ENCODE measurements at regions not wholly inside any gene's neighbourhood (a gene's known extent, or its start where the extent isn't known, plus 50 kb on each side); places are given as distances from the start of the nearest gene placed in this dataset.

DNA sequence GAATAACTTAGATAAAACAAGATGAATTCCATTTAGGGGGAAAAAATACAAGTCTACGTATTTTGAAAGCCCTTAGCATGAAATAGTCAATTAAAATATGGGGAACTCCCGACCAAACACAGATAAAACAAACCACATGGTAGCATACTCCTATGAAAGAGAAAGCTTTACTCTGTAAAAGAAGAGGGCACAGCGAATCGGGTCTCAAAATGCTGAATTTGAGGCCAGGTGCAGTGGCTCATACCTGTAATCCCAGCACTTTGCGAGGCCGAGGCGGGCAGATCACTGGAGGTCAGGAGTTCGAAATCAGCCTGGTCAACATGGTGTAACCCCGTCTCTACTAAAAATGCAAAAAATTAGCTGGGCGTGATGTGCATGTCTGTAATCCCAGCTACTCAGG is 116.9 kb upstream of the TIAM1 start:
- no peak overlapping the region for H3K4me2 ChIP-seq
- H3K27ac ChIP-seq: no peak overlapping the region
- peaks cover 0 to 7% (median 2%) of the 10 kb centered on the region in 10 experiments; a peak in 2 of 20 replicates for H3K4me1 ChIP-seq
- no peak for TF ChIP-seq Cebpa-rat (IDR thresholded peaks at IDR 0.05)
- no peak overlapping the region for H3K9ac ChIP-seq
- no peaks in the 10 kb centered on the region for H4K20me1 ChIP-seq
- H3K4me3 ChIP-seq: no peak overlapping the region
- no peaks in the 10 kb centered on the region for H3K27me3 ChIP-seq
- H3K36me3 ChIP-seq: peaks cover 0 to 41% (median 12%) of the 10 kb centered on the region in 11 experiments; a peak in 10 of 22 replicates
- H3K9me3 ChIP-seq (replicated peaks in 1 of 11): peaks cover 0 to 6% (median 0%) of the 10 kb centered on the region in 11 experiments; a peak in 1 of 22 replicates

DNA sequence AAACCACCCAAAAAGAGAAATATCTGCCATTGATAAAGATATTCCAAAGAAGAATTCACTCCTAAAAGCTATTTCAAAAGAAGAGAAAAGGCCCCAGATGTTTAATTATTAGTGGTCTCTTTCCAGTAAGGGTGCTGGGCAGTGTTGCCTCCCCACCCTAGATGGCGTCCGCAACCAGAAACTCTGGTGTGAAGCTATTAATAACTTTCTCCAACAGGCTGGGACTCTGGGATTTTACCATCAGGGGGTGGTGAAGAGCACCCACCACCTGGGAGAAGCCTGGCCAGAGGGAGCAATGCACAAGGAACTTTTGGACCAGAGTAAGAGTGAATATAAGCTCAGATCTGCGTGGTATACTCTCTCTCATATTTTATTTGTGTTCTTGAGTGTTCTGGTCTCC is 115.4 kb upstream of the TIAM1 start:
- Histone ChIP-seq H3K4me2 (no peak overlapping the region), H3K9ac (no peak overlapping the region), H3K4me1 (peaks cover 0 to 7% (median 2%) of the 10 kb centered on the region in 10 experiments; a peak in 2 of 20 replicates), H3K4me3 (no peak overlapping the region), H3K36me3 (peaks cover 0 to 41% (median 13%) of the 10 kb centered on the region in 11 experiments; a peak in 10 of 22 replicates), H3K9me3 (replicated peaks in 1 of 11) (peaks cover 0 to 6% (median 0%) of the 10 kb centered on the region in 11 experiments; a peak in 1 of 22 replicates), H3K27me3 (no peaks in the 10 kb centered on the region), H3K27ac (no peak overlapping the region), H4K20me1 (no peaks in the 10 kb centered on the region)
- TF ChIP-seq Cebpa-rat (IDR thresholded peaks at IDR 0.05): no peak

DNA sequence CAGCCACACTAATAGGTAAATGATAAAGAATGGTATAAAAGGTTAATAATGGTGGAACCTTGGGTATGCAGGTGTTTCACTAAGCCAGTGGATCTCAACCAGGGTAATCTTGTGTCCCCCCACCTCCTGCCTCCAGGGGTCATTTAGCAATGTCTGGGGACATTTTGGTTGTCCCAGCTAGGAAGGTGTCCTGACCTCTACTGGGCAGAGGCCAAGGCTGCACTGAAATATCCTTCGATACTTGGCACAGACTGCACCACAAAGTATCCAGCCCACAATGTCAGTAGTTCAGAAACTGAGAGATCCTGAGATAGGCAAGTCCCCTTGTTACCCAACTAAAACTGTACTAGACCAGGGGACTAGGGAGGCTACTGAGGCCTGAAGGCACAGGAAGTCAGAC is 113.6 kb upstream of the TIAM1 start:
- Histone ChIP-seq H3K36me3 (peaks cover 0 to 37% (median 3%) of the 10 kb centered on the region in 11 experiments; a peak in 7 of 22 replicates), H3K4me1 (peaks cover 0 to 7% (median 2%) of the 10 kb centered on the region in 10 experiments; a peak in 2 of 20 replicates), H3K9ac (no peak overlapping the region), H3K27me3 (no peaks in the 10 kb centered on the region), H3K27ac (no peak overlapping the region), H3K4me2 (no peak overlapping the region), H4K20me1 (no peaks in the 10 kb centered on the region), H3K4me3 (no peak overlapping the region), H3K9me3 (replicated peaks in 1 of 11) (peaks cover 0 to 9% (median 0%) of the 10 kb centered on the region in 11 experiments; a peak in 4 of 22 replicates)
- no peak for TF ChIP-seq Cebpa-rat (IDR thresholded peaks at IDR 0.05)

DNA sequence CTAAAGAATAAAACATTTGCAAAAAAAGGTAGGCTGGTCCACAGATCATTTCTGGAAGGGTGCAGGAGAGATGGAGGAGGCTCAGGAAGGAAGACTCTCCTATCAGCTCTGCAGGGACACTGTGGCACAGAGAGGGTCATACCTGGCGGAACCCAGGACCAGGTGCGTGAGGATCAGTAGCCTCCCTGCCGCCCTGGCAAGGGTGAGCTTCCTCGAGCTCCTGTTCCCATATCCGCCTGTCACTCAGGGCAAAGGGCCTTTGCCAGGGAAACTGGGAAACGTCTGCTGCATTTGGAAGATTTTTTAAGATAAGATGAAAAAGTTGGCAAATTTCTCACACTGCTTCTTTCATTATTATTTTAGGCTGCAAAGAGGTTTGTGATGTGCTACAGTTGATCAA is 112.1 kb upstream of the TIAM1 start:
- no peaks in the 10 kb centered on the region for H3K27me3 ChIP-seq
- no peak overlapping the region for H3K4me2 ChIP-seq
- H3K9ac ChIP-seq: no peak overlapping the region
- TF ChIP-seq Cebpa-rat (IDR thresholded peaks at IDR 0.05): no peak
- no peaks in the 10 kb centered on the region for H4K20me1 ChIP-seq
- peaks cover 0 to 31% (median 7%) of the 10 kb centered on the region in 11 experiments; a peak in 8 of 22 replicates for H3K36me3 ChIP-seq
- H3K4me1 ChIP-seq: peaks cover 0 to 12% (median 5%) of the 10 kb centered on the region in 10 experiments; a peak in 5 of 20 replicates
- no peak overlapping the region for H3K4me3 ChIP-seq
- no peak overlapping the region for H3K27ac ChIP-seq
- H3K9me3 ChIP-seq (replicated peaks in 1 of 11): peaks cover 0 to 9% (median 0%) of the 10 kb centered on the region in 11 experiments; a peak in 4 of 22 replicates

DNA sequence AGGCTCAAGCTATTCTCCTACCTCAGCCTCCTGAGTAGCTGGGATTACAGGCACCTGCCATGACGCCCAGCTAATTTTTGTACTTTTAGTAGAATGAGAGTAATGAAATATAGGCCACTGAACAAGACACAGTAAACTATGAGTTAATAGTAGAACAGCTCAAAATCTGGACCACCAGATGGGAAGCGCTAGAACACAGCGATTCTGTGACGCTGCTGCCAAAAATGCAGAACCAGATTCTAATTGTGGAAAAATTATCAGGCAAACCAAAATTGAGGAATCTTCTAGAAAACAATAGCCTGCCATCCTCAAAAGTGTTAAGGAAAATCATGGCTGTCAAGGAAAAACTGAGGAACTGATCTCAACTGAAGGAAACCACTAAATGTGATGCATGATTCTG is 111.4 kb upstream of the TIAM1 start:
- Histone ChIP-seq H3K36me3 (peaks cover 0 to 28% (median 7%) of the 10 kb centered on the region in 11 experiments; a peak in 8 of 22 replicates), H3K27me3 (no peaks in the 10 kb centered on the region), H3K9ac (no peak overlapping the region), H4K20me1 (no peaks in the 10 kb centered on the region), H3K27ac (no peak overlapping the region), H3K4me1 (peaks cover under 1 to 18% (median 9%) of the 10 kb centered on the region in 10 experiments; a peak in 17 of 20 replicates), H3K4me2 (no peak overlapping the region), H3K4me3 (no peak overlapping the region), H3K9me3 (replicated peaks in 1 of 11) (peaks cover 0 to 9% (median 0%) of the 10 kb centered on the region in 11 experiments; a peak in 4 of 22 replicates)
- no peak for TF ChIP-seq Cebpa-rat (IDR thresholded peaks at IDR 0.05)

DNA sequence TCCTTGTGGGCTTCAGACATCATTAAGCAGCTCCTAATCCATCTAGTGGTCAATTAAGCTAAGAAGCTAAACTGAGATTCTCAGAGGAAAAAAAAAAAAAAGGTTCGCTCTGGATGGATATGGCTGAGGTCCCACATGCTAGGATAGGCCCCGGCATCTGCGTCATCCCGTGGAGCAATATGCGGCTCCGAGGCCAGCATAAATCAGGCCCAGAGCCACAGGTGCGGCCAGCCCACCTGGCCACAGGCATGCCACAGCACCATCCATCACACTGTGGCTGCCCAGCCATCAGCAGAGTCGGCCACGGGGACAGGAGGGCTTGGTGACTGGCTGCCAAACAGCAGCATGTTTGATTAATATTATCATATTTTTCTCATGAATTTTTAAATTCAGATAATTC is 106.9 kb upstream of the TIAM1 start:
- H3K9ac ChIP-seq: no peak overlapping the region
- H4K20me1 ChIP-seq: peaks cover 0 to 5% (median 0%) of the 10 kb centered on the region in 11 experiments; a peak in 1 of 22 replicates
- TF ChIP-seq Cebpa-rat (IDR thresholded peaks at IDR 0.05): no peak
- H3K27ac ChIP-seq: no peak overlapping the region
- peaks cover 20 to 64% (median 36%) of the 10 kb centered on the region in 10 experiments for H3K4me1 ChIP-seq
- no peak overlapping the region for H3K4me3 ChIP-seq
- H3K36me3 ChIP-seq: peaks cover 0 to 26% (median 5%) of the 10 kb centered on the region in 11 experiments; a peak in 8 of 22 replicates
- H3K4me2 ChIP-seq: peak overlapping the region in 5 of 11 experiments; percentile 24 to 49 (median 40); a peak in 7 of 22 replicates
- peaks cover 0 to 9% (median 0%) of the 10 kb centered on the region in 11 experiments; a peak in 4 of 22 replicates for H3K9me3 ChIP-seq (replicated peaks in 1 of 11)
- no peaks in the 10 kb centered on the region for H3K27me3 ChIP-seq

DNA sequence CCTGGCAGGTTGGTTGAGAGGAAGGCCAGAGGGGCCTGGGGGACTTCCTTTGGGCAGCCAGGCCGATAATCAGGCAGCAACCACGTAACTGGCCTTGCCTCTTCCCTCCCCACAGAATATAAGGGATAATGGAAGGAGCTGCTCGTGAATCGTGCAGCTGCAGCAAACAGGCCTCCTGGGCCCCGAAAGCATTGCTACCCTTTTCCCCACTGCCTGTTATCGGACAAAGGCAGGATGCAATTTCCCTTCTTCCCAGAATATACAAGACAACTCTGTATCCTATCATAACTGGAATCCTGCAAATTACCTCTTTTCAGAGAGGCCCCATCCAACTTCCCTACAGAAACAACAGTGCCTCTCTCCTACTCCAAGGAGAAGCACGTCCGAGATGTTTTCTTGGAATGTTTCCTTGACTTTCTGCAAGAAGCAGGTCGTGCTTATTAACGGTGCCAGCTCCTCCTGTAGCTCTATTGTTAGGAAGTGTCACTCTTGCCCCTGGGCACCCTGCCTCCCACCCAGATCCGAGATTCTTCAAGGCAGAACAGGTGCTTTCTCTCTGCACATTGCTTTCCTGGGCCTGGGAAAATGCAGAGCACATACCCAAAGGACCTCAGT is 106.0 kb upstream of the TIAM1 start:
- no peak overlapping the region for H3K27ac ChIP-seq
- peaks cover 0 to 5% (median 0%) of the 10 kb centered on the region in 11 experiments; a peak in 1 of 22 replicates for H4K20me1 ChIP-seq
- H3K27me3 ChIP-seq: no peaks in the 10 kb centered on the region
- H3K9ac ChIP-seq: no peak overlapping the region
- no peak overlapping the region for H3K4me3 ChIP-seq
- peaks cover 0 to 9% (median 0%) of the 10 kb centered on the region in 11 experiments; a peak in 4 of 22 replicates for H3K9me3 ChIP-seq (replicated peaks in 1 of 11)
- peaks cover 28 to 73% (median 46%) of the 10 kb centered on the region in 10 experiments for H3K4me1 ChIP-seq
- peaks cover 0 to 26% (median 3%) of the 10 kb centered on the region in 11 experiments; a peak in 8 of 22 replicates for H3K36me3 ChIP-seq
- no peak for TF ChIP-seq Cebpa-rat (IDR thresholded peaks at IDR 0.05)
- H3K4me2 ChIP-seq: peak overlapping the region in 7 of 11 experiments; percentile 9 to 49 (median 32); a peak in 11 of 22 replicates

DNA sequence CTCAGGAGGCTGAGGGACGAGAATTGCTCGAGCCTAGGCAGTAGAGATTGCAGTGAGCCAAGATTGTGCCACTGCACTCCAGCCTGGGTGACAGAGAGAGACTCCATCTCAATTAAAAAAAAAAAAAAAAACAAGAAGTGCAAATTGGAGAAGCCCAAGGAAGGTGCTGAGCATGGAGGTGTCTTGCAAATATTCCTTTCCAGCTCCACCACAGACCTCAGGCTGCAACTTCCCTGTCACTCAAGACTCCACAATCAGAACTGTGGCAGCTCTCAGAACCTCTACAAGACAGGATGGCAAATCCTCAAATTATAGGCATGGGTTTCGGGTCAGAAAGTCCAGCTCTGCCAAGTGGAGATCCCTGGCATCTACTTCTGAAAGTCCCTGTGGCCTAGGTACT is 104.4 kb upstream of the TIAM1 start:
- no peak for TF ChIP-seq Cebpa-rat (IDR thresholded peaks at IDR 0.05)
- Histone ChIP-seq H3K4me3 (no peak overlapping the region), H3K27ac (no peak overlapping the region), H3K4me2 (peak overlapping the region in 4 of 11 experiments; percentile 68 to 82 (median 74); a peak in 7 of 22 replicates), H3K27me3 (no peaks in the 10 kb centered on the region), H3K9ac (no peak overlapping the region), H3K36me3 (peaks cover 0 to 14% (median 0%) of the 10 kb centered on the region in 11 experiments; a peak in 7 of 22 replicates), H3K9me3 (replicated peaks in 1 of 11) (peaks cover 0 to 6% (median 0%) of the 10 kb centered on the region in 11 experiments; a peak in 4 of 22 replicates), H3K4me1 (peaks cover 40 to 89% (median 58%) of the 10 kb centered on the region in 10 experiments), H4K20me1 (peaks cover 0 to 5% (median 0%) of the 10 kb centered on the region in 11 experiments; a peak in 1 of 22 replicates)

DNA sequence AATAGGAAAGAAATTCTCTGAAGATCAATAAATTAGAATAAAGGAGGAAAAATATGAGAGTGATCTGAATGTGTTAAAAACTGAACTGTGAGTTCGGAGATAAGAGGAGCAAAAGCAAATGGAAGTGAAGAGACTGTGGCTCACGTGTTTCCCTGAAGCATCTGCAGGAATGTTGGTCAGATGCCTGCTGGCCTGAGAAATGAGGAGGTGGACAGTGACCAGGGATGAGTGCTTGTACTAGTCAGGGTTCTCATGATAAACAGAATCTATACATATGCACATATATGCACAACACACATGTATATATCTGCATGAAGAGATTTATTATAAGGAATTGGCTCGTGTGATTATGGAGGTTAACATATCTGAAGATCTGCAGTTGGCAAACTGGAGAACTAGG is 103.4 kb upstream of the TIAM1 start:
- Histone ChIP-seq H3K27ac (0 out of 22 replicates have a peak overlapping the region, but pooled peaks of 1 of the 11 experiments have one; percentile 74), H3K4me2 (peak overlapping the region; percentile 46 to 82 (median 73); a peak in 17 of 22 replicates), H3K9ac (no peak overlapping the region)

More for the DNA sequence above, 103.4 kb upstream of the TIAM1 start:
- Histone ChIP-seq H3K4me1 (peaks cover 40 to 98% (median 63%) of the 10 kb centered on the region in 10 experiments), H3K4me3 (no peak overlapping the region), H3K9me3 (replicated peaks in 1 of 11) (peaks cover 0 to 7% (median under 1%) of the 10 kb centered on the region in 11 experiments; a peak in 8 of 22 replicates), H3K27me3 (no peaks in the 10 kb centered on the region), H3K36me3 (peaks cover 0 to 8% (median 0%) of the 10 kb centered on the region in 11 experiments; a peak in 9 of 22 replicates), H4K20me1 (peaks cover 0 to 5% (median 0%) of the 10 kb centered on the region in 11 experiments; a peak in 1 of 22 replicates)
- TF ChIP-seq Cebpa-rat (IDR thresholded peaks at IDR 0.05): no peak

All from BLaER1 treated with 17β-estradiol and CSF1 and Interleukin-3, amounts not matched to agents 10 nM and 100 nM (cell line).